ENCODE measurements at regions not wholly inside any gene's neighbourhood (a gene's known extent, or its start where the extent isn't known, plus 50 kb on each side); places are given as distances from the start of the nearest gene placed in this dataset.

- TF ChIP-seq ZBTB7A (IDR thresholded peaks at IDR 0.05; ENCODE audit: low read depth) = no peak
- no peak for TF ChIP-seq RAD21 (IDR thresholded peaks at IDR 0.05; ENCODE audit: low read depth)
- TF ChIP-seq, protein P1, sequence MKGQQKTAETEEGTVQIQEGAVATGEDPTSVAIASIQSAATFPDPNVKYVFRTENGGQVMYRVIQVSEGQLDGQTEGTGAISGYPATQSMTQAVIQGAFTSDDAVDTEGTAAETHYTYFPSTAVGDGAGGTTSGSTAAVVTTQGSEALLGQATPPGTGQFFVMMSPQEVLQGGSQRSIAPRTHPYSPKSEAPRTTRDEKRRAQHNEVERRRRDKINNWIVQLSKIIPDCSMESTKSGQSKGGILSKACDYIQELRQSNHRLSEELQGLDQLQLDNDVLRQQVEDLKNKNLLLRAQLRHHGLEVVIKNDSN (IDR thresholded peaks at IDR 0.05) = no peak
- TF ChIP-seq REST (IDR thresholded peaks at IDR 0.05; ENCODE audit: low read depth) = no peak
- no peak for TF ChIP-seq TAF1 (IDR thresholded peaks at IDR 0.05; ENCODE audit: low read depth)
- TF ChIP-seq NFIC (IDR thresholded peaks at IDR 0.05) = no peak
- no peak for TF ChIP-seq EGR1 (IDR thresholded peaks at IDR 0.05)
- TF ChIP-seq TEAD4 (IDR thresholded peaks at IDR 0.05) = no peak
- no peak for TF ChIP-seq CREB1 (IDR thresholded peaks at IDR 0.05; ENCODE audit: low read depth)
Measured at GRCh38 chr4:138757432-138757831, 258.1 kb upstream of the NOCT start.

- TF ChIP-seq, protein P1 (IDR thresholded peaks at IDR 0.05) = no peak
- TF ChIP-seq RAD21 (IDR thresholded peaks at IDR 0.05; ENCODE audit: low read depth) = no peak
- TF ChIP-seq ZBTB7A (IDR thresholded peaks at IDR 0.05; ENCODE audit: low read depth) = no peak
- no peak for TF ChIP-seq FOXM1 (IDR thresholded peaks at IDR 0.05; ENCODE audit: borderline replicate concordance, low read depth)
Measured at GRCh38 chr4:138756519-138756918, 259.1 kb upstream of the NOCT start.

DNA sequence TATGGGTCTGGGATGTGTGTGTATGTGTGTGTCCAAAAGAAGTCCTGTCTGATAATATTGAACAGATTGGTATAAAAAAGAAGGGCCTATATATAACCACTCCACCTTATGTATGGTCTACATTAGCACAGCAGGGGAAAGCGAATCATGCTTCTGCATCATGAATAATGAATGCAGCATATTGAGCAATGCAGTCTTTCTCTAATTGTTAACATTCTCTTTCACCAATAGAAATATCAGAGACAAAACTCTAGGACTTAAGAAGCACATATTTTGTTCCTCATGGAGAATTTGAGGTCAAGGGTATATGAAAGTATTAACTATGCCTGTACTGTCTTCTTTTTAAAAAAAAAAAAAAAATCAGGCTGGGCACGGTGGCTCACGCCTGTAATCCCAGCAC lies 264.3 kb upstream of the NOCT start:
- TF ChIP-seq RAD21 (IDR thresholded peaks at IDR 0.05; ENCODE audit: low read depth) (no peak), CREB1 (IDR thresholded peaks at IDR 0.05; ENCODE audit: low read depth) (no peak), REST (IDR thresholded peaks at IDR 0.05; ENCODE audit: low read depth) (no peak), TAF1 (IDR thresholded peaks at IDR 0.05; ENCODE audit: low read depth) (no peak), EP300 (IDR thresholded peaks at IDR 0.05; ENCODE audit: borderline replicate concordance) (no peak), TCF12 (IDR thresholded peaks at IDR 0.05; ENCODE audit: low read depth) (no peak), ZBTB7A (IDR thresholded peaks at IDR 0.05; ENCODE audit: low read depth) (no peak), FOXM1 (IDR thresholded peaks at IDR 0.05; ENCODE audit: borderline replicate concordance, low read depth) (no peak), EGR1 (IDR thresholded peaks at IDR 0.05) (no peak), YY1 (IDR thresholded peaks at IDR 0.05; ENCODE audit: low read depth) (no peak), NFIC (IDR thresholded peaks at IDR 0.05) (no peak), TEAD4 (IDR thresholded peaks at IDR 0.05) (no peak), MAX (IDR thresholded peaks at IDR 0.05) (no peak), CEBPB (IDR thresholded peaks at IDR 0.05) (no peak)
- TF ChIP-seq, protein P1 (IDR thresholded peaks at IDR 0.05) = no peak

DNA sequence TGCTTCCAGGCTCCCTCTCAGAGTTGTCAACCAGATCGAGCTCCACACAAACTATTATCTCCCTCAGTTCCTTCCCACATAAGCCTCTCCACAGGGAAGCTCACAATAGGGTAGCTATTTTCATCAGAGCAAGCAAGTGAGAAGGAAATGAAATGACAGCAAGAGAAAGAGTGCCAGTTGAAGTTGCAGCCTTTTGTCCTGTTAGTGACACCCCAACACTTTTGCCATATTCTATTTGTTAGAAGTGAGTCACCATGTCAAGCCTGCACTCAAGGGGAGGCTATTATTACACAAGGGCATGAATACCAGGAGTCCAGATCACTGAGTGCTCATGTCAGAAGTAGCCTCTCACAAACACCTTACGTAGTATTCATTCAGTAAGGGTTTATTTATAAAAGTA lies 266.3 kb upstream of the NOCT start:
- TF ChIP-seq NFIC (IDR thresholded peaks at IDR 0.05) = no peak
- TF ChIP-seq CREB1 (IDR thresholded peaks at IDR 0.05; ENCODE audit: low read depth) = no peak
- no peak for TF ChIP-seq RAD21 (IDR thresholded peaks at IDR 0.05; ENCODE audit: low read depth)
- no peak for TF ChIP-seq YY1 (IDR thresholded peaks at IDR 0.05; ENCODE audit: low read depth)
- TF ChIP-seq REST (IDR thresholded peaks at IDR 0.05; ENCODE audit: low read depth) = no peak
- TF ChIP-seq FOXM1 (IDR thresholded peaks at IDR 0.05; ENCODE audit: borderline replicate concordance, low read depth) = no peak
- TF ChIP-seq ZBTB7A (IDR thresholded peaks at IDR 0.05; ENCODE audit: low read depth) = no peak
- TF ChIP-seq EGR1 (IDR thresholded peaks at IDR 0.05) = no peak
- TF ChIP-seq EP300 (IDR thresholded peaks at IDR 0.05; ENCODE audit: borderline replicate concordance) = no peak

Data from Ishikawa (cell line).